ENCODE measurements at regions not wholly inside any gene's neighbourhood (a gene's known extent, or its start where the extent isn't known, plus 50 kb on each side); places are given as distances from the start of the nearest gene placed in this dataset.

DNA sequence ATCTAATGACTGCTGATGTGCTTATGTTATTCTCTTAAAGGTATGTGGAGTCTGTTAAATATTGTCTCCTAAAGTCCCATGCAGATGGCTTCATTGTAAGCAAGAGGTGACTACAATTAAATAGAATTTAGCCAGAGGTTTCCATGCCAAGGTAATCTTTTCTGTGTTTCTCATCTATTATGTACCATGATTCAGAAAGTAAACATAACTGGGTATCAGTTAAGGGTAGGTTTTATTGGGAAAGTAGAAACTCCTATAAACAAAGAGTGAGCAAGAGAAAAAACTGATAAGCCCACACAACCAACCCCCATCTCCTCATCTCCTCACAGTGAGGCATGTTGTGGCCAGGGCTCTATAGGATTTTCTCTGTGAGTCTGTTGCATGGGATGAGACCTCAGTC, 611.7 kb downstream of the SNAPC1 start:
- no peak overlapping the region for H2AFZ ChIP-seq (ENCODE audit: control insufficient read depth, low read length)
- no peaks in the 10 kb centered on the region for H4K20me1 ChIP-seq (ENCODE audit: control insufficient read depth, extremely low read depth, insufficient read depth, low read length)
- dilution Hi-C loops (cut with MboI; ENCODE audit: extremely low pct_ligation_motif_present, low sequenced_read_pairs) = no loop called here
- TF ChIP-seq, protein P1, sequence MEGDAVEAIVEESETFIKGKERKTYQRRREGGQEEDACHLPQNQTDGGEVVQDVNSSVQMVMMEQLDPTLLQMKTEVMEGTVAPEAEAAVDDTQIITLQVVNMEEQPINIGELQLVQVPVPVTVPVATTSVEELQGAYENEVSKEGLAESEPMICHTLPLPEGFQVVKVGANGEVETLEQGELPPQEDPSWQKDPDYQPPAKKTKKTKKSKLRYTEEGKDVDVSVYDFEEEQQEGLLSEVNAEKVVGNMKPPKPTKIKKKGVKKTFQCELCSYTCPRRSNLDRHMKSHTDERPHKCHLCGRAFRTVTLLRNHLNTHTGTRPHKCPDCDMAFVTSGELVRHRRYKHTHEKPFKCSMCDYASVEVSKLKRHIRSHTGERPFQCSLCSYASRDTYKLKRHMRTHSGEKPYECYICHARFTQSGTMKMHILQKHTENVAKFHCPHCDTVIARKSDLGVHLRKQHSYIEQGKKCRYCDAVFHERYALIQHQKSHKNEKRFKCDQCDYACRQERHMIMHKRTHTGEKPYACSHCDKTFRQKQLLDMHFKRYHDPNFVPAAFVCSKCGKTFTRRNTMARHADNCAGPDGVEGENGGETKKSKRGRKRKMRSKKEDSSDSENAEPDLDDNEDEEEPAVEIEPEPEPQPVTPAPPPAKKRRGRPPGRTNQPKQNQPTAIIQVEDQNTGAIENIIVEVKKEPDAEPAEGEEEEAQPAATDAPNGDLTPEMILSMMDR (optimal IDR thresholded peaks at IDR 0.05 in 1 of 3, IDR thresholded peaks at IDR 0.05 in 1 of 3, conservative IDR thresholded peaks at IDR 0.05 in 1 of 3; ENCODE audit: extremely low read depth in 1 of 3, insufficient read depth in 2 of 3, low read length in 3 of 3) = no peak
- no peak for TF ChIP-seq EZH2 (IDR thresholded peaks at IDR 0.05; ENCODE audit: low read length)
- DNase-seq (ENCODE audit: low read depth, low spot score) (no peak), FAIRE-seq (no peak)
- no peaks in the 10 kb centered on the region for H3K9me1 ChIP-seq (ENCODE audit: control insufficient read depth, extremely low read depth, insufficient read depth, low read length)
- H3K9ac ChIP-seq (ENCODE audit: control insufficient read depth, extremely low read depth, insufficient read depth, low read length) = no peak overlapping the region
- no peak overlapping the region for H3K4me3 ChIP-seq (ENCODE audit: control insufficient read depth in 2 of 3, extremely low read depth in 1 of 3, insufficient read depth in 2 of 3, low read depth in 1 of 3, low read length in 3 of 3)
- H3K4me2 ChIP-seq (ENCODE audit: control insufficient read depth, extremely low read depth, insufficient read depth, low read depth, low read length) = no peak overlapping the region
- no peaks in the 10 kb centered on the region for H3K79me2 ChIP-seq (ENCODE audit: control insufficient read depth, insufficient read depth, low read length)
- H3K27me3 ChIP-seq (ENCODE audit: control insufficient read depth, extremely low read depth, insufficient read depth, low read length) = no peaks in the 10 kb centered on the region
- H3K36me3 ChIP-seq (ENCODE audit: control insufficient read depth in 2 of 2, extremely low read depth in 1 of 2, insufficient read depth in 2 of 2, low read length in 2 of 2) = no peaks in the 10 kb centered on the region
- no peaks in the 10 kb centered on the region for H3K9me3 ChIP-seq (ENCODE audit: control insufficient read depth, low read depth, low read length)
- no peak overlapping the region for H3K27ac ChIP-seq (ENCODE audit: control insufficient read depth, insufficient read depth, low read length)
- no peaks in the 10 kb centered on the region for H3K4me1 ChIP-seq (ENCODE audit: control insufficient read depth, extremely low read depth, insufficient read depth, low read length)

DNA sequence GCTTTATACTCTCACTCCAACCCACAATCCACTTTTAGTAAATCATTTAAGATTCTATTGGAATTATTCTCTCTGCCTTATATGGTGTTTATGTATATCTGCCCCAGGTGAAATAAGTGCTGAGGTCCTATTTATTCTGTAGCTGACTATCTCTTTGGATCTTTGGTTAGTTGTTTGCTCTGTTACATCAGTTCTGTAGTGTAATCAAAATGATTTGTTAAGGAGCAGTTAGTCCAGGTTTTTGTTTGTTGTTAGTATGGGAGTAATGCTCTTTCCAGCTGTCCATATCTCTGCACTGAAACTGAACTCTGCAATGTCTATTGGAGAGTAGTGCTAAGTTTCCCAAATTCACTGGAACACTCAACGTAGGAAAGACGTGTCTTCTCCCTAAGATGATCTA, 615.8 kb downstream of the SNAPC1 start:
- Histone ChIP-seq H3K36me3 (ENCODE audit: control insufficient read depth in 2 of 2, extremely low read depth in 1 of 2, insufficient read depth in 2 of 2, low read length in 2 of 2) (no peaks in the 10 kb centered on the region), H3K4me1 (ENCODE audit: control insufficient read depth, extremely low read depth, insufficient read depth, low read length) (no peaks in the 10 kb centered on the region), H3K27ac (ENCODE audit: control insufficient read depth, insufficient read depth, low read length) (no peak overlapping the region), H3K9me1 (ENCODE audit: control insufficient read depth, extremely low read depth, insufficient read depth, low read length) (no peaks in the 10 kb centered on the region), H3K79me2 (ENCODE audit: control insufficient read depth, insufficient read depth, low read length) (no peaks in the 10 kb centered on the region), H3K27me3 (ENCODE audit: control insufficient read depth, extremely low read depth, insufficient read depth, low read length) (no peaks in the 10 kb centered on the region), H4K20me1 (ENCODE audit: control insufficient read depth, extremely low read depth, insufficient read depth, low read length) (no peaks in the 10 kb centered on the region), H3K4me2 (ENCODE audit: control insufficient read depth, extremely low read depth, insufficient read depth, low read depth, low read length) (no peak overlapping the region), H3K4me3 (ENCODE audit: control insufficient read depth in 2 of 3, extremely low read depth in 1 of 3, insufficient read depth in 2 of 3, low read depth in 1 of 3, low read length in 3 of 3) (no peak overlapping the region), H3K9me3 (ENCODE audit: control insufficient read depth, low read depth, low read length) (no peaks in the 10 kb centered on the region), H2AFZ (ENCODE audit: control insufficient read depth, low read length) (no peak overlapping the region), H3K9ac (ENCODE audit: control insufficient read depth, extremely low read depth, insufficient read depth, low read length) (no peak overlapping the region)
- no peak for DNase-seq (ENCODE audit: low read depth, low spot score)
- no peak for TF ChIP-seq EZH2 (IDR thresholded peaks at IDR 0.05; ENCODE audit: low read length)
- TF ChIP-seq, protein P1 (optimal IDR thresholded peaks at IDR 0.05 in 1 of 3, IDR thresholded peaks at IDR 0.05 in 1 of 3, conservative IDR thresholded peaks at IDR 0.05 in 1 of 3; ENCODE audit: extremely low read depth in 1 of 3, insufficient read depth in 2 of 3, low read length in 3 of 3) = no peak
- dilution Hi-C loops (cut with MboI; ENCODE audit: extremely low pct_ligation_motif_present, low sequenced_read_pairs) = no loop called here
- FAIRE-seq = no peak

All from keratinocyte (primary cell).